ENCODE measurements at regions not wholly inside any gene's neighbourhood (a gene's known extent, or its start where the extent isn't known, plus 50 kb on each side); places are given as distances from the start of the nearest gene placed in this dataset.

GRCh38 chr21:17433730-17434129, 79.1 kb upstream of the CXADR start:
- no peak for DNase-seq (ENCODE audit: low spot score in 2 of 2)
- H3K27me3 ChIP-seq, result no peaks in the 10 kb centered on the region
- peaks cover 12% of the 10 kb centered on the region for H3K4me1 ChIP-seq
- WGBS, result 56% methylated on average over 2 of the region's 2 CpGs
- no peak overlapping the region for H3K27ac ChIP-seq
- no peak overlapping the region for H3K4me3 ChIP-seq
- no peaks in the 10 kb centered on the region for H3K36me3 ChIP-seq
- TF ChIP-seq POLR2A (IDR thresholded peaks at IDR 0.05) (no peak), EP300 (IDR thresholded peaks at IDR 0.05) (no peak), POLR2AphosphoS5 (IDR thresholded peaks at IDR 0.05) (no peak), CTCF (IDR thresholded peaks at IDR 0.05) (no peak)
- H3K9me3 ChIP-seq, result no peaks in the 10 kb centered on the region

- H3K9me3 ChIP-seq, result no peaks in the 10 kb centered on the region
- no peak for DNase-seq (ENCODE audit: low spot score in 2 of 2)
- H3K27ac ChIP-seq, result no peak overlapping the region
- H3K27me3 ChIP-seq, result no peaks in the 10 kb centered on the region
- 65% methylated on average over 7 of the region's 7 CpGs for WGBS
- H3K36me3 ChIP-seq, result no peaks in the 10 kb centered on the region
- no peak overlapping the region for H3K4me3 ChIP-seq
- TF ChIP-seq POLR2A (IDR thresholded peaks at IDR 0.05) (no peak), EP300 (IDR thresholded peaks at IDR 0.05) (no peak), POLR2AphosphoS5 (IDR thresholded peaks at IDR 0.05) (no peak), CTCF (IDR thresholded peaks at IDR 0.05) (no peak)
- peaks cover 18% of the 10 kb centered on the region for H3K4me1 ChIP-seq
Measured at GRCh38 chr21:17435565-17436543, 77.0 kb upstream of the CXADR start.

- H3K9me3 ChIP-seq, result no peaks in the 10 kb centered on the region
- WGBS, result 57% methylated on average over 4 of the region's 4 CpGs
- H3K27me3 ChIP-seq, result no peaks in the 10 kb centered on the region
- TF ChIP-seq CTCF (IDR thresholded peaks at IDR 0.05) (no peak), EP300 (IDR thresholded peaks at IDR 0.05) (no peak), POLR2A (IDR thresholded peaks at IDR 0.05) (no peak), POLR2AphosphoS5 (IDR thresholded peaks at IDR 0.05) (no peak)
- no peak overlapping the region for H3K27ac ChIP-seq
- H3K4me3 ChIP-seq, result no peak overlapping the region
- DNase-seq (ENCODE audit: low spot score in 2 of 2), result no peak
- no peaks in the 10 kb centered on the region for H3K36me3 ChIP-seq
- peaks cover 26% of the 10 kb centered on the region for H3K4me1 ChIP-seq
Measured at GRCh38 chr21:17436626-17437111, 76.2 kb upstream of the CXADR start.

- Histone ChIP-seq H3K4me3 (no peak overlapping the region), H3K36me3 (no peaks in the 10 kb centered on the region), H3K4me1 (peaks cover 45% of the 10 kb centered on the region), H3K27me3 (no peaks in the 10 kb centered on the region), H3K27ac (no peak overlapping the region), H3K9me3 (no peaks in the 10 kb centered on the region)
- TF ChIP-seq EP300 (IDR thresholded peaks at IDR 0.05) (no peak), POLR2A (IDR thresholded peaks at IDR 0.05) (no peak), POLR2AphosphoS5 (IDR thresholded peaks at IDR 0.05) (no peak), CTCF (IDR thresholded peaks at IDR 0.05) (no peak)
- DNase-seq (ENCODE audit: low spot score in 2 of 2), result no peak
- 38% methylated on average over 5 of the region's 5 CpGs for WGBS
Measured at GRCh38 chr21:17438635-17439034, 74.2 kb upstream of the CXADR start.

GRCh38 chr21:17440969-17441368, 71.9 kb upstream of the CXADR start:
- 46% methylated on average over 3 of the region's 3 CpGs for WGBS
- TF ChIP-seq EP300 (IDR thresholded peaks at IDR 0.05) (no peak), CTCF (IDR thresholded peaks at IDR 0.05) (no peak), POLR2A (IDR thresholded peaks at IDR 0.05) (no peak), POLR2AphosphoS5 (IDR thresholded peaks at IDR 0.05) (no peak)
- Histone ChIP-seq H3K4me3 (no peak overlapping the region), H3K9me3 (no peaks in the 10 kb centered on the region), H3K36me3 (no peaks in the 10 kb centered on the region), H3K4me1 (peaks cover 45% of the 10 kb centered on the region), H3K27ac (peak overlapping the region; percentile 74), H3K27me3 (no peaks in the 10 kb centered on the region)
- no peak for DNase-seq (ENCODE audit: low spot score in 2 of 2)

All from suprapubic skin (tissue), 4 donors.